D721Med (cell line): ENCODE measurements at regions not wholly inside any gene's neighbourhood (a gene's known extent, or its start where the extent isn't known, plus 50 kb on each side); places are given as distances from the start of the nearest gene placed in this dataset.
"Not testable (repeated sequence)": the region's sequence is repeated elsewhere in the genome, so short reads cannot be mapped to it uniquely, and the experiment has no call there.

Experiments
- DNase-seq: peaks from one replicate; pipeline ENCODE4 v3.0.0; 2011; ENCODE audit warnings: low spot score; ENCODE audit not compliant: insufficient read length
- FAIRE-seq: peaks from 2 replicates; lab custom pipeline; 2011; peaks lifted over from hg19 to GRCh38; lab: Jason Lieb, UNC
- CTCF ChIP-seq: IDR thresholded peaks from 2 replicates; pipeline ENCODE4 v1.5.1; 2012; ENCODE audit warnings: mild to moderate bottlenecking, control low read depth; ENCODE audit not compliant: insufficient read depth; ENCODE audit errors: missing control alignments

DNA sequence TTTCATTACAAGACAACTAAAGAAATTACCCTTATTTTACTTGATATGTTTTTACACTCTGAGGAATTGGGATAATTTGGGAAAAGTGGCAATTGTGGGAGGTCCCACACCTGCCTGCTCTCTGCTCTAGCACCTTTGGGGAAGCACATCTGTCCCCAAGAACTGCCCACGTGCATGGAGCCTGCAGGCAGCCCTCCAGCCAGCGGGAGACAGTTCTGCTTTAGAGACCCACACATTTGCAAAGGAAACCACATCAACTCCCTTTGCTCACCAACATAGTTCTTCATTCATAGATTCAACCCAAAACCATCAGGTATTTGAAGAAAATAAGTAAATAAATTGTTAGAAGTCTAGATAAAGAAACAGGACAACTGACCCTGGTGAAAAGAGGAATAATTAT, 239.9 kb upstream of the ID2 start:
- no peak for TF ChIP-seq CTCF
- DNase-seq (no peak), FAIRE-seq (no peak)

DNA sequence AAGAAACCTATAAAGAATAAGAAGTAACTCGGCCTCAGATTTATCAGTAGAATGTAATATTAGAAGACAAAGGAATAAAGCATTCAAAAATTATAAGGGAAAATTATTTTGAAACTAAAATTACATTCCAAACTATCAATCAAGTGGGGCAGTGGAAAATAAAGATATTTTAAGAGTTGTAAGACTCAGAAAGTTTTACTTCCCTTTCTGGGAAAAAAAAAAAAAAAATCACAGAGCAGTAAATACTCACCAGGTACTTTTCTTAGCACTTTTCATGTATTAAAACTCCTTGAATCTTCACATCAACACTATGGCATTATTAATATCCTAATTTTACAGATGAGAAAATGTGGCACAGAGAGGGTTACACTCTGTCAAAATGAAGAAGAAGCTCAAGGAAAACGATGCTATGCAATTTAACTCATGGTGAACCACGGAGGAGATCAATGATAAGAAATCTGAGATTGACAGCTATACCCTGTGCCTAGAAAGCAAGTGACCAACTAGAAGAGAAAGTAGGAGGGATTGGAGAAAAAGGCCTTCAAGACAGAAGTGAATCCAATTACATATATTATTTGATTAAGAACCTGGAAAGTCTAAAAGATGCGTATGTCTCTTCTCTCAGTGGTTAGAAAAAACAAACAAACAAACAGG, 238.9 kb upstream of the ID2 start:
- FAIRE-seq (no peak), DNase-seq (no peak)
- TF ChIP-seq CTCF, result no peak

GRCh38 chr2:8445580-8445979, 236.3 kb upstream of the ID2 start:
- no peak for FAIRE-seq
- no peak for DNase-seq

DNA sequence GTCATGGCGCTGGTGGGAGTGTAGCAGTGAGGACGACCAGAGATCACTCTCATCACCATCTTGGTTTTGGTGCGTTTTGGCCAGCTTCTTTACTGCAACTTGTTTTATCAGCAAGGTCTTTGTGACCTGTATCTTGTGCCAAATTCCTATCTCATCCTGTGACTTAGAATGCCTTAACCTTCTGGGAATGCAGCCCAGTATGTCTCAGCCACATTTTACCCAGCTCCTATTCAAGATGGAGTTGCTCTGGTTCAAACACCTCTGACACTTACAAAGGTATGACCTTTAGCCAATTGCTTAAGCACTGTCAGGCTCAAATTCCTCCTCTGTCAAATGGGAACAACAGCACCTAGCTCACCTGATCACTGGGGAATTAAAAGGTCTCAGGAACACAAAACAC, 235.1 kb upstream of the ID2 start:
- DNase-seq, FAIRE-seq: not testable (repeated sequence)

More at GRCh38 chr2:8445580-8445979, 236.3 kb upstream of the ID2 start:
- no peak for TF ChIP-seq CTCF

DNA sequence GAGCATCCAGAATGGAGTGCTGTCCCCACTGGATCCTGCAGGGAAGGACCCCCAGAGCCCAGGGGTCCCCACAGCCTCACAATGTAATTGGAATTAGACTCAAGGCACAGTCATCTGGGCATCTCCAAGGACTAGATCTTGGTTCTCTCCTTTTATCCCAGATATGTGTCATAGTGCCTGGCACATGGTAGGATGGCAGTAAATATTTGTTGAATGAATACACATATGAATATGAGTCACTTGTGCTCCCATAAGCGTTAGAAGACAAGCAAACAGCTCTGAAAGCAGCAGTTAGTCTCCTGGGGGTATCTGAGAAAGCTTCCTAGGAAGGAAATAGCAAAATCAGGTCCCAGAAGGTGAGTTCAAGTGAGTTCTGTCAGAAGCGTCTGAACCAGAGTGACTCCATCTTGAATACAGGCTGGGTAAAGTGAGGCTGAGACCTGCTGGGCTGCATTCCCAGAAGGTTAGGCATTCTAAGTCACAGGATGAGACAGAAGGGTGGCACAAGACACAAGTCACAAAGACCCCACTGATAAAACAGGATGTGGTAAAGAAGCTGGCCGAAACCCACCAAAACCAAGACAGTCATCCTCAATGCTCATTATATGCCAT, 234.1 kb upstream of the ID2 start:
- TF ChIP-seq CTCF, result no peak
- FAIRE-seq (no peak), DNase-seq (no peak)

DNA sequence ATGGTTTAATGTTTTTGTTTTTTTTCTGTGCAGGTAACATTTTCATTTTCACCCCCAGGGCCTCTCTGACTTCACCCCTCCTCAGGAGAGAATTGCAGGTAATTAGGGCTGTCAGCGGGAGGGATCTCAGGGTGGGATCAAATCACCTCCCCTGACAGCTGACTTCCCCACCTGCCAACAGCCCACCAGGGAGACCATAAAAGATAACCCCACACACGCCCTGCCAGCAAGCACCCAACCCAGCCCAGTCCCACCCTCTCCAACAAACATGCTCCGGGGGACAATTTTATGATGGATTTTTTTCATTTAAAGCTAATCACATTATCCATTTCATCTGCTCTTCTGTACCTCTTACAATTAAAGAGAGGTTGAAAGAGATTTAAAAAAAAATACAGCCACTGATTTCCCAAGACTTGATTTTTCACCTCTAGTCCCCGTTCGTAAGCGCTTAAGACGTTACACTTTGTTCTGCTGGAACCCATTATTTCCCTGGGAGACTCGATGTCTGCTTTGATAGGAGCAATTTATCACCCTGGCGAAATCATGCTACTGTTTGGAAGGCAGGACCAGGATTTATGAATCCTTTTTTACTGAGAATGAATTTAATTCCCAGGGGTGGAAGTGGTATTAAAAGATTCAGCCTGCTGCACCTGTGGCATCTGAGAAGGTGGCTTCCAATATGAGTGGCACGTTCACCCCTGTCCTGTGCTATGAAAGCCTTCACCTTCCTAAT, 232.9 kb upstream of the ID2 start:
- DNase-seq, result no peak
- no peak for FAIRE-seq
- no peak for TF ChIP-seq CTCF

- TF ChIP-seq CTCF, result no peak
- DNase-seq, result no peak
- FAIRE-seq, result no peak
Measured at GRCh38 chr2:8451273-8451672, 230.6 kb upstream of the ID2 start.
